ENCODE measurements at regions not wholly inside any gene's neighbourhood (a gene's known extent, or its start where the extent isn't known, plus 50 kb on each side); places are given as distances from the start of the nearest gene placed in this dataset.

- no peak for TF ChIP-seq EZH2 (IDR thresholded peaks at IDR 0.05)
- no peak for TF ChIP-seq EZH2phosphoT487 (IDR thresholded peaks at IDR 0.05)
- no peak for TF ChIP-seq CTCF (IDR thresholded peaks at IDR 0.05)
These were observed 102.7 kb upstream of the PLEKHG7 start for GRCh38 chr12:92600052-92600451.

All from neural progenitor cell (in vitro differentiated cells).